Psoas muscle (tissue), 7 donors: ENCODE measurements at regions not wholly inside any gene's neighbourhood (a gene's known extent, or its start where the extent isn't known, plus 50 kb on each side); places are given as distances from the start of the nearest gene placed in this dataset.

Experiments used
- ATAC-seq, 4 donors: fragments of 200-7000 bp; cut with Tn5 transposase; one replicate each; pipeline ENCODE4 v1.9.1; 2020; ENCODE audit warnings: moderate library complexity in 3 of 4, mild to moderate bottlenecking in 2 of 4
- DNase-seq, 2 donors: peaks; one replicate each; pipeline ENCODE4 v3.0.0-alpha.2; 2020
- H3K27ac ChIP-seq: fragments of 200-600 bp; one replicate; pipeline ENCODE4 v1.8.0; 2022
- H3K27me3 ChIP-seq, 3 donors: fragments of 200-600 bp in 1 of 3; one replicate each; pipeline versions ENCODE4 v1.6.1 to v1.8.0; 2013 to 2022; ENCODE audit warnings: low read length in 2 of 3, mild to moderate bottlenecking in 2 of 3, moderate library complexity in 1 of 3; ENCODE audit not compliant: insufficient read depth in 3 of 3
- H3K36me3 ChIP-seq, 2 donors: fragments of 200-600 bp in 1 of 2; one replicate each; pipeline versions ENCODE4 v1.6.1 to v1.8.0; 2013 to 2022; ENCODE audit warnings: low read depth in 1 of 2, mild to moderate bottlenecking in 1 of 2, moderate library complexity in 1 of 2; ENCODE audit not compliant: insufficient read depth in 1 of 2
- H3K4me1 ChIP-seq: fragments of 200-600 bp; one replicate; pipeline ENCODE4 v1.8.0; 2022
- H3K4me3 ChIP-seq: fragments of 200-600 bp; one replicate; pipeline ENCODE4 v1.8.0; 2022; ENCODE audit warnings: mild to moderate bottlenecking
- H3K9me3 ChIP-seq: fragments of 200-600 bp; one replicate; pipeline ENCODE4 v1.8.0; 2022
- WGBS, 3 donors: extraction: QIAGEN DNeasy Blood & Tissue Kit; methylation state at CpG; one replicate each; pipeline versions ENCODE4 v1.1.6 to v1.1.7; 2013; 5-methylcytosine and 5-hydroxymethylcytosine counted together
- intact Hi-C, 2 donors: fragments of 100-400 bp; cut with DNase I; formaldehyde crosslinking; loops; one replicate each; pipeline versions ENCODE4 v1.11.0 to v1.14.2; 2022
- TF ChIP-seq, protein P1 (sequence below): fragments of 200-600 bp; IDR thresholded peaks from one replicate; pipeline ENCODE4 v1.8.0; 2022; ENCODE audit warnings: antibody characterized with exemption
- donor health status: healthy with polysubstance abuse.
- donor health status: DM: no; HTN: no; CAD: no; lungs with moderate emphysema.
- donor health status: Bipolar disorder and iron deficiency.
- donor health status: healthy.
- donor health status: DM: yes; HTN: yes; CAD: no.
- donor health status: DM: no; HTN: no; CAD: no.
- donor health status: DM: yes; HTN: yes; CAD: no.

DNA sequence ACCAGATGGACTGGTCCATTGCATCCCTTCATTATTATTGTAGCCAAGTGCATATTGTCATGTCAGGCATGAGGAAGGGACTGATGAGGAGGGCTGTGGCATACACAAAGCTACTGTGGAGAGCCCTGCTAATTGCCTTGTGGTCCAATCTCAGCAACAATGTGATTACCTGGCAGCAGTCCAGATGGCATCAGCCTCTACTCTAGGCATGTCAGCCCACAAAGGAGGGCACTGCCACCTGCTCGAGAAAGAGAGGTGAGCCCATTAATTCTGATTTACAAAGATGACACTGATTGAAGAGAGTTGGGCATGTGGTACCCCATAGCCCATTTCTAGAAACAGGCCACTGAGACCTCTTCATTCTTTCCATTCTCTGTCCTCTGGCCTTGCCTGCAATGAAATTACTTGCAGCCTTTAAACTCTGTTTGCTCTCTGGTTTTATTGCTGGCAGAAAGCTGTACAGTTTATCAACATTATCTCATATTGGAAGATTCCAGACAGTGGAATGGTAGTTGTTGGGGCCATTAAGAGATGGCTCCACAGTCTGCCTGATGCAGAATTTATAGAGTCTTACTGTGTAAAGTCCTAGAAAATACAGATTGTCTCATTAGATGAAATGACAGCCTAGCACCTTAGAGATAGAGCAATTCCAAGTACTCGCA lies 307.7 kb downstream of the ARPP21 start:
- no peak for ATAC-seq
- 82 to 93% (median 83%) methylated on average over 2 of the region's 2 CpGs for WGBS, 3 donors

DNA sequence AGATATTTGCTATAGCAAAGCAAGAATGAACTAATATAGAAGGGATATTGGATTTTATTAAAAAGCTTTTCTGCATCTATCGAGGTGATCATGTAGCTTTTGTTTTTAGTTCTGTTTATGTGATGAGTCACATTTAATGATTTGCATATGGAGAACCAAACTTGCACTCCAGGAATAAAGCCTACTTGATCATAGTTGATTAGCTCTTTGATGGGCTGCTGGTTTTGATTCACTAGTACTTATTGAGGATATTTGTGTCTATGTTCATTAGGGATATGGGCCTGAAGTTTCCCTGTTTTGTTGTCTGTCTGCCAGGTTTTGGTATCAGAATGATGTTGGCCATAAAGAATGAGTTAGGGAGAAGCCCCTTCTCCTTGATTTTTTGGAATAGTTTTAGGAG lies 310.7 kb downstream of the ARPP21 start:
- Histone ChIP-seq H3K27me3 (no peaks in the 10 kb centered on the region), H3K4me3 (no peak overlapping the region), H3K9me3 (no peaks in the 10 kb centered on the region), H3K36me3 (no peaks in the 10 kb centered on the region), H3K4me1 (no peaks in the 10 kb centered on the region), H3K27ac (no peak overlapping the region)
- ATAC-seq (no peak), DNase-seq (no peak)
- WGBS, 3 donors, result 89 to 100% (median 99%) methylated on average over 1 of the region's 1 CpG
- intact Hi-C loops, result no loop called here
- TF ChIP-seq, protein P1, sequence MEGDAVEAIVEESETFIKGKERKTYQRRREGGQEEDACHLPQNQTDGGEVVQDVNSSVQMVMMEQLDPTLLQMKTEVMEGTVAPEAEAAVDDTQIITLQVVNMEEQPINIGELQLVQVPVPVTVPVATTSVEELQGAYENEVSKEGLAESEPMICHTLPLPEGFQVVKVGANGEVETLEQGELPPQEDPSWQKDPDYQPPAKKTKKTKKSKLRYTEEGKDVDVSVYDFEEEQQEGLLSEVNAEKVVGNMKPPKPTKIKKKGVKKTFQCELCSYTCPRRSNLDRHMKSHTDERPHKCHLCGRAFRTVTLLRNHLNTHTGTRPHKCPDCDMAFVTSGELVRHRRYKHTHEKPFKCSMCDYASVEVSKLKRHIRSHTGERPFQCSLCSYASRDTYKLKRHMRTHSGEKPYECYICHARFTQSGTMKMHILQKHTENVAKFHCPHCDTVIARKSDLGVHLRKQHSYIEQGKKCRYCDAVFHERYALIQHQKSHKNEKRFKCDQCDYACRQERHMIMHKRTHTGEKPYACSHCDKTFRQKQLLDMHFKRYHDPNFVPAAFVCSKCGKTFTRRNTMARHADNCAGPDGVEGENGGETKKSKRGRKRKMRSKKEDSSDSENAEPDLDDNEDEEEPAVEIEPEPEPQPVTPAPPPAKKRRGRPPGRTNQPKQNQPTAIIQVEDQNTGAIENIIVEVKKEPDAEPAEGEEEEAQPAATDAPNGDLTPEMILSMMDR, result no peak

More for the DNA sequence above, 307.7 kb downstream of the ARPP21 start:
- Histone ChIP-seq H3K27me3 (no peaks in the 10 kb centered on the region), H3K4me1 (no peaks in the 10 kb centered on the region), H3K27ac (no peak overlapping the region), H3K4me3 (no peak overlapping the region), H3K36me3 (no peaks in the 10 kb centered on the region), H3K9me3 (no peaks in the 10 kb centered on the region)
- TF ChIP-seq, protein P1, result no peak
- no peak for DNase-seq
- intact Hi-C loops, result no loop called here

DNA sequence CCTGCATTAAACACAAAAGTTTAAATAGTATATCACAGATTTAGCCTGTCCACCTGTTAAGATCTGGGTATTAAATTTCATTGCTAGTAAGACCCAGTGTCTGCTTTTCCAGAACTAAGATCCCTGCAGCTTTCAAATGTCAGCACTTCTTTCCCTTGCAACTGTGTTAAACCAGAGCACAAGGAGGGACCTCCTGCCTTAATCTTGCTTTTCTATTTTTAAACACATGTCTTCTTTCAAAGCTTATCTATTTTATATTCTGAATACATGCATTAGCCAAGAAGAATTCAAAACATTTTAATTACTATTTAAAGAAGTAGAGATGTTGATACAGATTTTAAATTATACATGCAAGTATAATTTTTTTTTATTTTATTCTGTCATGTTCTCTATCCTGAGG lies 315.1 kb downstream of the ARPP21 start:
- TF ChIP-seq, protein P1, result no peak
- no peaks in the 10 kb centered on the region for H3K36me3 ChIP-seq
- no peaks in the 10 kb centered on the region for H3K4me1 ChIP-seq
- ATAC-seq (no peak), DNase-seq (no peak)
- intact Hi-C loops, result no loop called here
- H3K9me3 ChIP-seq, result no peaks in the 10 kb centered on the region
- H3K27me3 ChIP-seq, result no peaks in the 10 kb centered on the region
- H3K4me3 ChIP-seq, result no peak overlapping the region
- H3K27ac ChIP-seq, result no peak overlapping the region

DNA sequence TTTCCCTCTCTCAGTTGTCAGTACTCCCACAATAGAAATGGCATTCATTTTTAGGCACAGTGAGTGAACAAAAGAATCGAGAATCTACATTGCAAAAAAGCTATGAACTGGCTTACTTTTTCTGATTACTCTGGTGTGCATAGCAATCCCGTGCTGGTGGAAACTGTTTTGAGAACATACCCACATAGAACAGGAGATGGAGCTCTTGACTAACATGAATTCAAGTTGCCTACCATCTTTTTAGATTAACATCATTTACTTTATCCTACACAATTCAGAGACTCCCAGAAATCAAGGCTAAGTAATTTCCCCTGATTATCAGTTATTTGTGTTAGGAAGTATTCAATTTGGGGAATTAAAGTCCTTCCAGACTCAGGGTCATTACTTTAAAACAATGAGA lies 326.6 kb downstream of the ARPP21 start:
- no peaks in the 10 kb centered on the region for H3K36me3 ChIP-seq
- no peak overlapping the region for H3K4me3 ChIP-seq
- no peaks in the 10 kb centered on the region for H3K27me3 ChIP-seq
- no peaks in the 10 kb centered on the region for H3K4me1 ChIP-seq
- no peaks in the 10 kb centered on the region for H3K9me3 ChIP-seq
- WGBS, 3 donors, result 7 to 10% (median 9%) methylated on average over 2 of the region's 2 CpGs
- no peak for ATAC-seq
- DNase-seq, result no peak
- intact Hi-C loops, result loop anchor here in 1 of 2 donors (2.0 kb wide), 1 partner anchor 735 kb away; no protein-coding TSS in a partner anchor
- H3K27ac ChIP-seq, result no peak overlapping the region
- TF ChIP-seq, protein P1, result peak; percentile 51
